Effector memory CD4-positive, alpha-beta T cell (primary cell): ENCODE measurements at regions not wholly inside any gene's neighbourhood (a gene's known extent, or its start where the extent isn't known, plus 50 kb on each side); places are given as distances from the start of the nearest gene placed in this dataset.

Experiments
- DNase-seq, 3 donors: peaks; one replicate each; pipeline ENCODE4 v3.0.0-alpha.2; 2020
- H3K27ac ChIP-seq: 2 replicates; pipeline ENCODE4 v1.7.0; 2013; ENCODE audit warnings: mild to moderate bottlenecking, low read length, moderate library complexity; ENCODE audit not compliant: insufficient read depth, poor library complexity, severe bottlenecking
- H3K27me3 ChIP-seq: replicated peaks from 2 replicates; pipeline ENCODE4 v1.7.0; 2013; ENCODE audit warnings: mild to moderate bottlenecking, low read length; ENCODE audit not compliant: insufficient read depth, control insufficient read depth, poor library complexity, severe bottlenecking
- H3K36me3 ChIP-seq: 2 replicates; pipeline ENCODE4 v1.7.0; 2013; ENCODE audit warnings: mild to moderate bottlenecking, low read length, moderate library complexity; ENCODE audit not compliant: control insufficient read depth, insufficient read depth
- H3K4me1 ChIP-seq: 2 replicates; pipeline ENCODE4 v1.7.0; 2013; ENCODE audit warnings: low read length, mild to moderate bottlenecking; ENCODE audit not compliant: control insufficient read depth, insufficient read depth, poor library complexity, severe bottlenecking
- H3K4me3 ChIP-seq: 2 replicates; pipeline ENCODE4 v1.7.0; 2013; ENCODE audit warnings: low read length, low read depth, mild to moderate bottlenecking; ENCODE audit not compliant: insufficient read depth, poor library complexity, severe bottlenecking
- H3K9me3 ChIP-seq: 2 replicates; pipeline ENCODE4 v1.7.0; 2013; ENCODE audit warnings: mild to moderate bottlenecking, low read length, moderate library complexity; ENCODE audit not compliant: control insufficient read depth

- Histone ChIP-seq H3K27me3 (no peaks in the 10 kb centered on the region), H3K4me1 (no peaks in the 10 kb centered on the region), H3K4me3 (no peak overlapping the region), H3K36me3 (no peaks in the 10 kb centered on the region), H3K9me3 (no peaks in the 10 kb centered on the region), H3K27ac (no peak overlapping the region)
- DNase-seq = no peak
These were observed 91.5 kb upstream of the CRHR1 start for GRCh38 chr17:45692661-45693060.

- Histone ChIP-seq H3K9me3 (no peaks in the 10 kb centered on the region), H3K27ac (no peak overlapping the region), H3K36me3 (no peaks in the 10 kb centered on the region), H3K4me1 (no peaks in the 10 kb centered on the region), H3K4me3 (no peak overlapping the region), H3K27me3 (peaks cover 3% of the 10 kb centered on the region)
- DNase-seq = no peak
These were observed 90.3 kb upstream of the CRHR1 start for GRCh38 chr17:45693792-45694191.

- Histone ChIP-seq H3K27me3 (peaks cover 3% of the 10 kb centered on the region), H3K9me3 (no peaks in the 10 kb centered on the region), H3K4me1 (no peaks in the 10 kb centered on the region), H3K27ac (no peak overlapping the region), H3K36me3 (no peaks in the 10 kb centered on the region), H3K4me3 (no peak overlapping the region)
- DNase-seq = no peak
These were observed 87.7 kb upstream of the CRHR1 start for GRCh38 chr17:45696442-45696841.

- H3K36me3 ChIP-seq = no peaks in the 10 kb centered on the region
- H3K27me3 ChIP-seq = peaks cover 3% of the 10 kb centered on the region
- DNase-seq = no peak
- H3K9me3 ChIP-seq = no peaks in the 10 kb centered on the region
- H3K4me1 ChIP-seq = no peaks in the 10 kb centered on the region
- H3K4me3 ChIP-seq = no peak overlapping the region
- no peak overlapping the region for H3K27ac ChIP-seq
These were observed 87.0 kb upstream of the CRHR1 start for GRCh38 chr17:45697076-45697475.

GRCh38 chr17:45700171-45701090 lies 83.7 kb upstream of the CRHR1 start:
- H3K27me3 ChIP-seq = peaks cover 7% of the 10 kb centered on the region
- H3K36me3 ChIP-seq = no peaks in the 10 kb centered on the region
- no peak overlapping the region for H3K27ac ChIP-seq
- no peak for DNase-seq
- H3K4me3 ChIP-seq = no peak overlapping the region
- H3K9me3 ChIP-seq = no peaks in the 10 kb centered on the region
- H3K4me1 ChIP-seq = no peaks in the 10 kb centered on the region

- Histone ChIP-seq H3K9me3 (no peaks in the 10 kb centered on the region), H3K4me3 (no peak overlapping the region), H3K27ac (no peak overlapping the region), H3K36me3 (no peaks in the 10 kb centered on the region), H3K4me1 (no peaks in the 10 kb centered on the region), H3K27me3 (peaks cover 7% of the 10 kb centered on the region)
- no peak for DNase-seq
These were observed 81.4 kb upstream of the CRHR1 start for GRCh38 chr17:45702666-45703266.

GRCh38 chr17:45703348-45703747 lies 80.8 kb upstream of the CRHR1 start:
- DNase-seq = no peak
- Histone ChIP-seq H3K4me1 (no peaks in the 10 kb centered on the region), H3K4me3 (no peak overlapping the region), H3K36me3 (no peaks in the 10 kb centered on the region), H3K9me3 (no peaks in the 10 kb centered on the region), H3K27me3 (peaks cover 7% of the 10 kb centered on the region), H3K27ac (no peak overlapping the region)

- peaks cover 4% of the 10 kb centered on the region for H3K27me3 ChIP-seq
- no peaks in the 10 kb centered on the region for H3K36me3 ChIP-seq
- H3K9me3 ChIP-seq = no peaks in the 10 kb centered on the region
- no peak overlapping the region for H3K4me3 ChIP-seq
- H3K27ac ChIP-seq = no peak overlapping the region
- H3K4me1 ChIP-seq = no peaks in the 10 kb centered on the region
- DNase-seq = no peak
These were observed 80.3 kb upstream of the CRHR1 start for GRCh38 chr17:45703806-45704205.

GRCh38 chr17:45704251-45704650 lies 79.9 kb upstream of the CRHR1 start:
- DNase-seq = no peak
- Histone ChIP-seq H3K9me3 (no peaks in the 10 kb centered on the region), H3K27ac (no peak overlapping the region), H3K27me3 (peaks cover 4% of the 10 kb centered on the region), H3K4me1 (no peaks in the 10 kb centered on the region), H3K36me3 (no peaks in the 10 kb centered on the region), H3K4me3 (no peak overlapping the region)
